ENCODE measurements at regions not wholly inside any gene's neighbourhood (a gene's known extent, or its start where the extent isn't known, plus 50 kb on each side); places are given as distances from the start of the nearest gene placed in this dataset.
"Not testable (repeated sequence)": the region's sequence is repeated elsewhere in the genome, so short reads cannot be mapped to it uniquely, and the experiment has no call there.

DNA sequence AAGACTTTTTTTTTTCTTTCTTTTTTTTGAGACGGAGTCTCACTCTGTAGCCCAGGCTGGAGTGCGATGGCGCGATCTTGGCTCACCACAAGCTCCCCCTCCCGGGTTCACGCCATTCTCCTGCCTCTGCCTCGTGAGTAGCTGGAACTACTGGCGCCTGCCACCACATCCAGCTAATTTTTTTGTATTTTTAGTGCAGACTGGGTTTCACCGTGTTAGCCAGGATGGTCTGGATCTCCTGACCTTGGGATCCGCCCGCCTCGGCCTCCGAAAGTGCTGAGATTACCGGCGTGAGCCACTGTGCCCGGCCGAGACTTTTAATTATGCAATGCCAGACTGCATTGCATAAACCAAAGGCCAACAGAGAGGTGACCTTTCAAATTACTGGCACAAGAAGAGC lies 62.6 kb upstream of the GOLGA8Q start:
- not testable (repeated sequence) for TF ChIP-seq POLR2AphosphoS5 (IDR thresholded peaks at IDR 0.05; ENCODE audit: insufficient read depth in 1 of 2, low read depth in 1 of 2); POLR2A (IDR thresholded peaks at IDR 0.05)
- TF ChIP-seq, protein P1, sequence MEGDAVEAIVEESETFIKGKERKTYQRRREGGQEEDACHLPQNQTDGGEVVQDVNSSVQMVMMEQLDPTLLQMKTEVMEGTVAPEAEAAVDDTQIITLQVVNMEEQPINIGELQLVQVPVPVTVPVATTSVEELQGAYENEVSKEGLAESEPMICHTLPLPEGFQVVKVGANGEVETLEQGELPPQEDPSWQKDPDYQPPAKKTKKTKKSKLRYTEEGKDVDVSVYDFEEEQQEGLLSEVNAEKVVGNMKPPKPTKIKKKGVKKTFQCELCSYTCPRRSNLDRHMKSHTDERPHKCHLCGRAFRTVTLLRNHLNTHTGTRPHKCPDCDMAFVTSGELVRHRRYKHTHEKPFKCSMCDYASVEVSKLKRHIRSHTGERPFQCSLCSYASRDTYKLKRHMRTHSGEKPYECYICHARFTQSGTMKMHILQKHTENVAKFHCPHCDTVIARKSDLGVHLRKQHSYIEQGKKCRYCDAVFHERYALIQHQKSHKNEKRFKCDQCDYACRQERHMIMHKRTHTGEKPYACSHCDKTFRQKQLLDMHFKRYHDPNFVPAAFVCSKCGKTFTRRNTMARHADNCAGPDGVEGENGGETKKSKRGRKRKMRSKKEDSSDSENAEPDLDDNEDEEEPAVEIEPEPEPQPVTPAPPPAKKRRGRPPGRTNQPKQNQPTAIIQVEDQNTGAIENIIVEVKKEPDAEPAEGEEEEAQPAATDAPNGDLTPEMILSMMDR (IDR thresholded peaks at IDR 0.05): not testable (repeated sequence)
